ENCODE measurements at regions not wholly inside any gene's neighbourhood (a gene's known extent, or its start where the extent isn't known, plus 50 kb on each side); places are given as distances from the start of the nearest gene placed in this dataset.
A peak's percentile ranks its signal among the peaks of the same experiment; 100 is the strongest.

DNA sequence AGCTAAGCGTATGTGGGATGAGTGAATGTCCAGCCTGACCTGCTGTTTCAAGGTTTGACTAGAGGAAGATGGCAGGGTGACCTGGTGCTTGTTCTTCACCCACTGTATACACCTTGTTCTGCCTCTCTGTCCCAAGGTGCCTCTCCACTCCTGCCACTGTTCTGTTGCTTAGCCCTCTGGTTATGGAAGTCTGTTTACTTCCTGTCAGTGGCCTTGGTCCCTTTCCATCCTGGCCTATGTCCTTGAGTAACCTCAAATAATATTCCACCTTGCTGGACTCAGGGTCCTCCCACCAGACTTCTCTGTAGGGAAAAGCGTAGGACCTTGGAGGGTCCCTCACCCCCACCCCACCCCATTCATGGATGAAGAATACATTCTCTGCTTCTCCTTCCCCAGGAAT lies 73.2 kb upstream of the SALL1 start:
- TF ChIP-seq, protein P1, sequence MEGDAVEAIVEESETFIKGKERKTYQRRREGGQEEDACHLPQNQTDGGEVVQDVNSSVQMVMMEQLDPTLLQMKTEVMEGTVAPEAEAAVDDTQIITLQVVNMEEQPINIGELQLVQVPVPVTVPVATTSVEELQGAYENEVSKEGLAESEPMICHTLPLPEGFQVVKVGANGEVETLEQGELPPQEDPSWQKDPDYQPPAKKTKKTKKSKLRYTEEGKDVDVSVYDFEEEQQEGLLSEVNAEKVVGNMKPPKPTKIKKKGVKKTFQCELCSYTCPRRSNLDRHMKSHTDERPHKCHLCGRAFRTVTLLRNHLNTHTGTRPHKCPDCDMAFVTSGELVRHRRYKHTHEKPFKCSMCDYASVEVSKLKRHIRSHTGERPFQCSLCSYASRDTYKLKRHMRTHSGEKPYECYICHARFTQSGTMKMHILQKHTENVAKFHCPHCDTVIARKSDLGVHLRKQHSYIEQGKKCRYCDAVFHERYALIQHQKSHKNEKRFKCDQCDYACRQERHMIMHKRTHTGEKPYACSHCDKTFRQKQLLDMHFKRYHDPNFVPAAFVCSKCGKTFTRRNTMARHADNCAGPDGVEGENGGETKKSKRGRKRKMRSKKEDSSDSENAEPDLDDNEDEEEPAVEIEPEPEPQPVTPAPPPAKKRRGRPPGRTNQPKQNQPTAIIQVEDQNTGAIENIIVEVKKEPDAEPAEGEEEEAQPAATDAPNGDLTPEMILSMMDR (IDR thresholded peaks at IDR 0.05; ENCODE audit: low read depth, low read length) = no peak
- DNase-seq = no peak
- Histone ChIP-seq H3K36me3 (no peaks in the 10 kb centered on the region), H3K27ac (no peak overlapping the region), H3K4me3 (ENCODE audit: low read depth, low read length) (no peak overlapping the region), H3K9me3 (ENCODE audit: severe bottlenecking) (no peaks in the 10 kb centered on the region), H3K27me3 (ENCODE audit: insufficient read depth, low read depth, severe bottlenecking) (no peaks in the 10 kb centered on the region)

DNA sequence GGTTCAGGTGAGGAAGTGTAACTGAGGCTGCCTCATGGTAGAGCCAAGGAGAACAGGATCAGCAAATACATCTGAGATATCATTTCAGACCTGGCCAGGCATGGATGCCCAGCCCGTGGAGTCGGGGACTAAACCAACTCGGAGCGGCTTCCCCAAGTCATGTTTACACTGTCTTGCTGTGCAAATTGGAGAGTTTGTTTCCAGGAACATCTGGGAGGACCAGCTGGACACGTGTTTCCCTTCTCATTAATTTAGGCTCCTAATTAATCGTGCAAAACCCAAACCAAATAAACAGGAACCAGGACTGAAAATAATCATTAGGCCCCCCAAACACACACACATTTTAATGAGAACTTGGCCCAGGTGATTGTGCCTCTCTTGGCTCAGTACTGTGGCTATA lies 70.9 kb upstream of the SALL1 start:
- Histone ChIP-seq H3K27ac (no peak overlapping the region), H3K27me3 (ENCODE audit: insufficient read depth, low read depth, severe bottlenecking) (no peaks in the 10 kb centered on the region), H3K36me3 (no peaks in the 10 kb centered on the region), H3K4me3 (ENCODE audit: low read depth, low read length) (no peak overlapping the region), H3K9me3 (ENCODE audit: severe bottlenecking) (no peaks in the 10 kb centered on the region)
- TF ChIP-seq, protein P1 (IDR thresholded peaks at IDR 0.05; ENCODE audit: low read depth, low read length) = no peak
- no peak for DNase-seq

DNA sequence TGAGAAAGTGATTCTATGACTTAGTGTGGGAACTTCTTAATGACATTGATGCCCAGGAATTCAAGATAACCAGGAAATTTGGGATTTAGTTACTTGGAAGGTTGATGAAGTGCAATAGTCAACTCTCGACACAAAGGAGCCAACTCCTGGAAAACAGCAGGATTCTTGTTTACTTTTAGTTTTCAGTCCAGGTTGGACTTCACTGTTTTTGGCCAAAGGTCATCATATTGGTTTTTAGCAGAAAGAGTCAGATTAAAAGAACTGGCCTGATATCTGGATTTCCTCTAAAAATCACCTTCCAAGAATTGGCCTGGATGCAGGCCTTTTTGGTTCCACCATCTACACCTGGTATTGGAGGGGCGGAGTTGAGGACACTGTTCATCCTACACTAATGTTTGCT lies 60.1 kb upstream of the SALL1 start:
- Histone ChIP-seq H3K9me3 (ENCODE audit: severe bottlenecking) (no peaks in the 10 kb centered on the region), H3K4me3 (ENCODE audit: low read depth, low read length) (no peak overlapping the region), H3K27me3 (ENCODE audit: insufficient read depth, low read depth, severe bottlenecking) (no peaks in the 10 kb centered on the region), H3K27ac (no peak overlapping the region), H3K36me3 (no peaks in the 10 kb centered on the region)
- no peak for DNase-seq
- TF ChIP-seq, protein P1 (IDR thresholded peaks at IDR 0.05; ENCODE audit: low read depth, low read length) = no peak

DNA sequence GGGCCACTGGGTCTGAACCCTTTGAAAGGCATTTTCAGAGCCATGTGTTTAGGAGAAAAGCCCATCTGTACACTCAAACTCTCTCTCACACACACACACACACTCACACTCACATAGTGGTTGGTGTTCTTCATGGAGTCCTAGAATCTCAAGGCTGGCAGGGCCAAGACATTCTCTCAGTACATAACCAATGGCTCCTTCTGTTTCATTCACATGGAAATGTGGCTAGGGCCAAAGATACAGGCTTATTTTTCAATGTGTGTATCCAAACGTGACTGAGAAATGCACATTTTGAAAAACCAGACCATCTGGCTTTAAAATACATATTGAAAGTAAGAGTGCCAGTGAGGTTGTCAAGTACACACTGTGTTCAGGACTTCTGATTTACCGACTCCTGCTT lies 59.0 kb upstream of the SALL1 start:
- Histone ChIP-seq H3K4me3 (ENCODE audit: low read depth, low read length) (no peak overlapping the region), H3K9me3 (ENCODE audit: severe bottlenecking) (no peaks in the 10 kb centered on the region), H3K36me3 (no peaks in the 10 kb centered on the region), H3K27me3 (ENCODE audit: insufficient read depth, low read depth, severe bottlenecking) (no peaks in the 10 kb centered on the region), H3K27ac (no peak overlapping the region)
- TF ChIP-seq, protein P1 (IDR thresholded peaks at IDR 0.05; ENCODE audit: low read depth, low read length) = no peak
- no peak for DNase-seq

DNA sequence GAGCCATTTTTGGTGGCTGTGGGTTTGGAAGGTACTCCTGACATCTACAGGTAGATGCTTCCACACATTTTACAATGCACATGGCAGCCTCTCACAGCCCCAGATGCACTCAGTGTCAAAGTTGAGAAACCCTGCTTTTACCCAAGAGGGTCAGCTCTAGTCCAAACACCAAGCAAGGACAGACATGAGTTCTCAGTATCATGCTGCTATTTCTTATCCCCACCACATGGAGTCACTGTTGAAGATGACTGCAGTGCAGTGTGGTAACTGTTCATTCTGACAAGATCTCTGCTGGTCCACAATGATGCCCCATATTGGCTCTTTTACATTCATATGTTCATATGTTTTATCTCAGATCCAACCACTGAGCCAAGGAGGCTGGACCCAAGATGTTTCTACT lies 50.5 kb upstream of the SALL1 start:
- no peaks in the 10 kb centered on the region for H3K27me3 ChIP-seq (ENCODE audit: insufficient read depth, low read depth, severe bottlenecking)
- H3K27ac ChIP-seq = no peak overlapping the region
- DNase-seq = no peak
- H3K4me3 ChIP-seq (ENCODE audit: low read depth, low read length) = no peak overlapping the region
- peaks cover 8% of the 10 kb centered on the region for H3K9me3 ChIP-seq (ENCODE audit: severe bottlenecking)
- H3K36me3 ChIP-seq = no peaks in the 10 kb centered on the region
- TF ChIP-seq, protein P1 (IDR thresholded peaks at IDR 0.05; ENCODE audit: low read depth, low read length) = peak; percentile 30; the same call in 1 of the 2 replicates
